ENCODE measurements at regions not wholly inside any gene's neighbourhood (a gene's known extent, or its start where the extent isn't known, plus 50 kb on each side); places are given as distances from the start of the nearest gene placed in this dataset.
A peak's percentile ranks its signal among the peaks of the same experiment; 100 is the strongest.
"Not testable (repeated sequence)": the region's sequence is repeated elsewhere in the genome, so short reads cannot be mapped to it uniquely, and the experiment has no call there.

DNA sequence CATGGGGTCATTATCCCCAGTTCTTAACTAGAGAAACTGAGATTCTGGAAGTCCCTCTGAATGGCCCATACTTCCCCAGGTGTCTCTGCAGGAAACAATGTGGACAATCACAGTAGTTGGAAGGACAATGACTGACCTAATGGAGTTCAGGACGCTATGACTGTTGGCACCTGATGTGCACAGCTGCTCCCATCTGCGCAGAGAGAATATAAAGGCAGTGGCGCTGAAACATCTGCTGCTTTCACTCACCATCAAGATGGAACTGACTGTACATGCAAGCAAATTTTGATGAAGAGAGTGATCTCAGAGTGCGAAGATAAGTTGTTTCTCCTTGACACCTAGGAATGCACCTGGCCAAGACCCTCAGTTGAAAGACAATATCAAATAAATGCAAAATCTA is 395.7 kb upstream of the ASIC2 start:
- DNase-seq: no peak

DNA sequence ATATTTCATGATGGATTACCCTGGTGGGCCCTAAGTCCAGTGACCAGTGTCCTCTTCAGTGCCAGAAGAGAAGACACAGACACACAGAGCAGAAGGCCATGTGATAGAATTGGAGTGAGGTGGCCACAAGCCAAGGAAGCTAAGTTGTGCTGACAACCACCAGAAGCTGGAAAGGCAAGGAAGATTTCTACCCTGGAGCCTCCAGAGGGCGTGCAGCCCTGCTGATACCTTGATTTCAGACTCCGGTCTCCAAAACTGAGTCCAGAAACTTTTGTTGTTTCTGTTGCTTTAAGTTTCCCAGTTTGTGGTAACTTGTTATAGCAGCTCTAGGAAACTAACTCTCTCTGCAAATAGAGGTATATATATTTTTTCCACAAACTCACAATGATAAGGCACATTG is 396.6 kb upstream of the ASIC2 start:
- no peak for DNase-seq

DNA sequence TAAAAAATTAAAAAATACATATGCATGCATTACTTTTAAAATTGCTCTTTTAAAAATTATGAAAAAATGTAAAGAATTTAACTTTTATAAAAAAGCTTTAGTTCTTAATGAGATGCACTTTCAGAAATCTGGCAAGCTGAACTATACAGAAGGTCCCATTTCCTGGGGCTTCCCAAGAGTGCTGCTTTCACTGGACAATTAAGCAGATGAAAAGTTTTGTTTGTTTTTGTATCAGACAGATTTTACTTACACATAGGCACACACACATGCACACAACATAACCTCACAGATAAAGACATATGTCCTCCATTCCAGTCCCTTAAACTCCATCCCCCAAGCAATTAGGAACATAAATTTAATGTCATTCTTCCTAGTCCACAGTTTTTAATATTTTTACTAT is 402.3 kb upstream of the ASIC2 start:
- no peak for DNase-seq

DNA sequence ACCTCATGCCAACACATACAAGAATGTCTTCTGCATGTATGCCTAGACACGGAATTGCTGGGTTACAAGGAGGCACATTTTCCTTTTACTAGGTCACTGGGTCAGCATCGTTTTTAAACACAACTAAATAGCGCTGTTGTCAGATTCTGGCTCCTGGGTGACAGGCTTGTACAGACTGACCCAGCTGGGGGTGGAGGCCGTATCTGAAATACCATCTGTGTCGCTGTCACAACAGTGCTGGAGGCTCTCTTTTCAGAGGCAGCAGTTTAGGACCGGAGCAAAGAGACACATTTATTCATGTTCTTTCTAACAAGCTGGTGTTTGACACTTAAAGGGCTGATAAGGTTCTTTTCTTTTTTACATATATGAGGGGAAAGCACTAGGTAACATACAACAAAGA is 403.0 kb upstream of the ASIC2 start:
- DNase-seq: no peak

DNA sequence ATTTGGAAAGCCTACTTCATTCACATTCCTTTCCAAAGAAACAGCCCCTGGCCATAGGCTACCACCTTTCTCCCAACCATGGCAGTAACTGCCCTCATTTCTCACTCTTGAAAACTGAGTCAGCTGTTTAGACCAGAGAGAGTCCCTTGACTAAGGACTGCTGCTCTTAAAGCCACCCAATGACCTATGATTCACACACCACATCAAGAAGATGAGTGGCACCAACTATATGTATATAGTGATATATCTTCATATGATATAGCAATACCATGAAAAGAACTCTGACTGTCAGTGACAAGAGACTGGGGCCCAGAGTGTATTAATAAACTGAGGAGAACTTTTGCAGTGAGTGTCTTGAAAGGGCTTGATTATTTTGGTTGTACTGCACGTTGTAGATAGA is 404.5 kb upstream of the ASIC2 start:
- DNase-seq: no peak

DNA sequence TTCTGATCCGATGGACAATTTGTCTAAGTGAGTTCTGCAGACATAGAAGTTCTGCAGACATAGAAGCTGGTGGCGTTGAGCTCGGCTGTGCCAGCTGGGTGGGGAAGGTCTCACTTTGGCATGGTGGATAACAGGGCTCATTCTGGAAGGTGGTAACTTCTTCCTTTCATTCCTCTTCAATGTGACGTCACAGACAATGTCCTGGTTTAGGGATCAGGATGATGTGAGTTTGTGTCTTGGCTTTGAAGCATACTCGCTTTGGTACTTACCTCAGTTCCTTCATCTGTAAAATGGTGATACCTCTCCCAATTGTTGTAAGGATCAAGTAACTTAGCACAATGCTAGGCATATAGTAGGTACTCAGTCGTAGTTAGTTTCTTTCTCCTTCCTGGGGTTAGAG is 408.8 kb upstream of the ASIC2 start:
- DNase-seq: no peak

DNA sequence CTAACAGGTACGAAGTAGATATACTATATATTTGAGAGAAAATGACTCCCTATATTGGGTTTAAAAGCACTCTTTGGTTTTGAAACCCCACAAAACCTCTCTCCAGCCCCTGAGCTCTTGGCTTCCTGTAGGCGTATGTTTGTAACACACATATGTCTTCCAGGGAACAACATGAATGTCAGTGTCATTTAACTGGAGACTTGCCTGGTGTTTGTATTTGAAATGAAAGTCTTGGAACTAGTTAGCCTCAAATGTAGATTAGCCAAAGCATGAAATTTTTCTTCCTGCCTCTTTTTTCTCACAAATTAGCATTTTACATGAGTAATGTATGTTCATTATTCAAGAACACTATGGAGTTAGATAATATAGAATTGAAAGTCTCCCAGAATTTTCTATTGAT is 411.8 kb upstream of the ASIC2 start:
- DNase-seq: no peak

DNA sequence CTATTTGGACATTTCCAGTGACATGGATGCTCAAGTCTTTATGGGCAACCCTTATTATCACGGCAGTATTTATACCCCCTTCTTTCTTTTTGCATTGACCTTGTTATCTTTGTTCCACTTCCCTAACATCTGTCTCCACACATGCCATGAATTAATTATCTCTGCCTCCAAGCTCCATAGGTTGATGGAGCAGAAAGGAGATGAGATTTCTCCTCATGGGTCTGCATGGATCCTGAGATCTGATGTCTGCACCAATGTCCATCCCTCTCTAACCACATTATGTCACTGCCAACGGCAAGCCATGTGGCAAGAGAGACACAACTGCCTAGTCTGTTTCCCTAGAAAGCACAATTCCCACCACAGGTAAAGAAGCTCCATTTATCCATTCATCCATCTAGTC is 416.8 kb upstream of the ASIC2 start:
- DNase-seq: no peak

DNA sequence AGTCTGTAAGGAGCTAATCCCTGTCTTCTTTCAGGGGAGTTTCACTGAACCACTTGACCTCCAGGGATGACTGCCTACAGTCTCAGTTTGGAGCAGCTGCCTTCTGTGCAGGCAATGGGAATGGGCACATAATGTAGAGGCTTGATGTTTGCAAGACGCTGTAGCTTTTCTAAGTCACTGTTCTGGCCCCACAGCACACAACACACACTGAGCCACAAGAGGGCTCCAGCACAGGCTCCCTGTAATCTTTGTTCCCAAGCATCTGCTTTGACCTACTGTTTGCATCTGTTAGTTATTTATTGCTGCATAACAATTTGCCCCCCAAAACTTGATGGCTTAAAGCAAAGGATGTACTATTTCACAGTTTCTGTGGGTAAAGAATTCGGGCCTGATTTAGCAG is 419.0 kb upstream of the ASIC2 start:
- DNase-seq: no peak

DNA sequence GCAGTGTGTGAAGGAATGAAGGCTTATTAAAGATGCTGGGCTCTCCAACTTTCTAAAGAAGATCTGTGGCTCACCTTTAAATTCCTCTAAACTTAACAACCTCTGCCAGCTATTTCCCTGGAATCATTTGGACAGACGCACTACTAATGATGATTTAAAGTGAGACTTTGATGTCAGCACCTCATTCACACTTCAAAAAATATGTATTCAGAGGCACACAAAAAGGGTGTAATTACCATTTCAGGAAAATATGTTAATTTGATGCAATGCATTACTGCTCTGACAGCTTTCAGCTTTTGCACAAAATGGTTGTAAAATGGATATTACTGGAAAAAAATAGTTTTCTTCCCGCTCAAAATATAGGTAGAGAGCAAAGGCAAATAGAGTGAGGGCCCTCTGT is 423.9 kb upstream of the ASIC2 start:
- DNase-seq: no peak

DNA sequence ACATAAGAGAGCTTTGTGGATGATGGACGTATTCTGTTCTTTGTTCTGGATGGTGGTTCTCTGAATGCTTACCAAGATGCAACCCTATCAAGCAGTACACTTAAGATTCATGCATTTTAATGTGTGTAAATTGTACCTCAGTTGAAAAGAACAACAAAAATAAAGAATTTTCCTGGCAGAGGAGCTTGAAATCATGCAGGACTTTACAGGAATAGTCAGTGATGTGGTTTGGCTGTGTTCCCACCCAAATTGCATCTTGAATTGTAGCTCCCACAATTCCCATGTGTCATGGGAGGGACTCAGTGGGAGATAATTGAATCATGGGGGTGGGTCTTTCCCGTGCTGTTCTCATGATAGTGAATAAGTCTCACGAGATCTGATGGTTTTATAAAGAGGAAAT is 430.6 kb upstream of the ASIC2 start:
- not testable (repeated sequence) for DNase-seq

DNA sequence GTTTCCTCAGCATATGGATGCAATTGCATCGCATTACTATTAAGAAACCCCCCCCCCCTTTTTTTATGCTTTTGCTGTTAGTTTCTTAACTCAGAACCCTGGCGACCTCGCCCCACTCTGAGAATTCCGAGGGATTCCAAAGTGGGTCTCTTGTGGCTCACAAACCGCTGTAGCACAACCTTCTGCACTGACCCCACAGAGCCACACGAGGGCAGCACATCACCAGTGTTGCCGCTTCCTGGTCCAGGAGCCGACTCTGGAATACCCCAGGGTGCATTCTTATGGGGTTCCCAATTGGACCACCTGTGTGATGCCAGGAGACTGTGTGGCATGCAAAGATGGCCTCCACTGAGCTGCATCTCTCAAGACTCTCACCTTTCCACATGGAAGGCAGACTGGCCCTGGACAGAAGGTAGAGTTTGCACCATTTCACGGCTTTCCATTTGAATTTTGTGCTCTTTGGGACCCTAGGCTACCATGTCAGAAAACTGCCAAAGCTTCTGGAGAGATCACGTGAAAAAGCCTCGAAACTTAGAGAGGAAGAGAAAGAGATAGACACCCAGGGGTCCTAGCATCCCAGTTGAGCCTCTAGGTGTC is 432.7 kb upstream of the ASIC2 start:
- peak in 18 of 56 donors; percentile 0 to 37 (median 8) for DNase-seq

DNA sequence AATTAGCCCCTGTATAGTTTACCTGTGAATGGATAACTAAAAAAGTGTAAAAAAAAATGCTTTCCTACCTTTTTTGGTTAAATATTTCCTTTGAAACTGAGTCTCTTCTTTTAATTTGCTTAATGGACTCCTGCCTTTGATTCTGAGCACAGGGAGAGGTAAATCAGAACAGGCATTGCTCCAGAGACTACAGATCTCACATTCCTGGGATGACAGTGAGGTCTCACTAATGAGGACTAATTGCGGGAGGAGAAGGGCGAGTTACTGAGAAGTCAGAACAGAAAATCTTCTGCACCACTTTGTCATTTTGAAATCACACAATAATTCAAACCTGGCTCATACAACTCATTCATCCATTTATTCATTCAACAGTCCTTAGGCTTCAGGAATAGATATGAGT is 437.0 kb upstream of the ASIC2 start:
- no peak for DNase-seq

DNA sequence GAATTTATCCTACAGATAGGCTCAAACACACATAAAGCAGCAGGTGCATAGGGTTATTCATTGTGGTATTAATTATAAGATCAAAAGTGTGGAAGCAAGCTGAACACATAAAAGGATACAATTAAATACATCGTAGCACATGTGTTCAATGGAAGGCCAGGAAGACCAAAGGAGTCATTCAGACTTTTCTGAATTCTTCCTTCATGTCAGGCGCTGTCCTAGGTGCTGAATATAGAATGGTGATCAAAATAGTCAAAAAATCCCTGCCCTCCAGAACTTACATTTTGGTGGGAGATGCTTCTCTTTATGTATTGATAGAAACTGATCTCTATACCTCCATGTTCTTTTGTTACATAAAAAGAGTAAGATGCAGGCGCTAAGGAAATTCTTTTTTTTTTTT is 439.0 kb upstream of the ASIC2 start:
- no peak for DNase-seq

DNA sequence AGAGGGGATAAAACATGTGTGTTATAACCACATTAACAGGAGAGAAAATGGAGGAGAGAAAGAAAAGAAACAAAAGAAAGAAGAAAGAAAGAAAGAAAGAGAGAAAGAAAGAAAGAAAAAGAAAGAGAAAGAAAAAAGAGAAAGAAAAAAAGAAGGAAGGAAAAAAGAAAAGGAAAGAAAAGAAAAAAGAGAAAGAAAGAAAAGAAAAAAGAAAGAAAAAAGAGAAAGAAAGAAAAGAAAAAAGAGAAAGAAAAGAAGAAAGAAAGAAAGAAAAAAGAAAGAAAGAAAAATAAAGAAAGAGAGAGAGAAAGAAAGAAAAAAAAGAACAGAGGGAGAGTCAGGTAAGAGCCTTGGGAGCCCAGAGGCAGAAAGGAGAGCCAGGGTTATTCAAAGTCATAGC is 446.6 kb upstream of the ASIC2 start:
- DNase-seq: no peak

DNA sequence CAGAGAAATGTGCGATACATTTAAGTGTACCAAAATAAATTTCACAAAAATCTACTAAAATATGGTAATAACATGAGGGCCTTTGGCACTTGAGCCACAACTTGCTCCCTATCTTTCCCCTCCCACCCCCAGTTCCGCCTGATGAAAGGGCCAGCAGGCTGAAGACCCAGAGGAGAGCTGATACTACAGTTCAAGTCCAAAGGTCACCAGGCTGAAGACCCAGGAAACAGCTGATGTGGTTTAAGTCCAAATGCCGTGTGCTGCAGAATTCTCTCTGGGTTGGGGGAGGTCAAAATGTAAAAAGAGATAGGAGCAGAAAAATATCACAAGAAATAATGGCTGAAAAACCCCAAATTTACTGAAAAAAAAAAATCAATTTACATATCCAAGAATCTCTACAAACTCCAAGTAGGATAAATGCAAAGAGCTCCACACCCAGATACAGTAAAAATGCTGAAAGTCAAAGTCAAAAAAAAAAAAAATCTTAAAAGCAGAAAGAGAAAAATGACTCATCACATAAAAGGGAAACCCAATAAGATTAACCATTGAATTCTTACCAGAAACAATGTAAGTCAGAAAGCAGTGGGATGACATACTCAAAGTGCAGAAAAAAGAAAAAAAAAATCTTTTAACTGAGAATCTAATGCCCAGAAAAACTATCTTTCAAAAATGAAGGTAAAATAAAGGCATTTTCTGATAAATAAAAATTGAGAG is 452.1 kb upstream of the ASIC2 start:
- DNase-seq: no peak

DNA sequence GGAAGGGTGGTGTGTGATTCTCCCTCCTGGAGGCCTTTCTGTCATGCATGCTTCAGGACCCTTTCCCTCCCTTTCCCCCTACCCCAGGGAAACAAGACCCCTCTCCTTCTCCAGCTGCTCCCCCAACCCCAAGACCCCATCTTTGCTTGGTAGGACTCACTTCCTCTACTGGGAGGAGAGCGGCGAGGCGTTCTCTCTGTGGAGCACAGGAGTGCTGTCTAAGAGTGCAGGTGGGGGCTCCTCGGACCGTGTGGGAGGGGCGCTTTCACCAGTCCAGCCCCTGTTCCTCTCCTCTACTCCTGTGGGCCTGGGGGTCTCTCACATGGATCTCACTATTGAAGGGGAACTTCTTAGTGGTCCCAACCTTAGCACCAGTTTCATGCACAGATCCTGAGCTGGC is 456.1 kb upstream of the ASIC2 start:
- DNase-seq: no peak

DNA sequence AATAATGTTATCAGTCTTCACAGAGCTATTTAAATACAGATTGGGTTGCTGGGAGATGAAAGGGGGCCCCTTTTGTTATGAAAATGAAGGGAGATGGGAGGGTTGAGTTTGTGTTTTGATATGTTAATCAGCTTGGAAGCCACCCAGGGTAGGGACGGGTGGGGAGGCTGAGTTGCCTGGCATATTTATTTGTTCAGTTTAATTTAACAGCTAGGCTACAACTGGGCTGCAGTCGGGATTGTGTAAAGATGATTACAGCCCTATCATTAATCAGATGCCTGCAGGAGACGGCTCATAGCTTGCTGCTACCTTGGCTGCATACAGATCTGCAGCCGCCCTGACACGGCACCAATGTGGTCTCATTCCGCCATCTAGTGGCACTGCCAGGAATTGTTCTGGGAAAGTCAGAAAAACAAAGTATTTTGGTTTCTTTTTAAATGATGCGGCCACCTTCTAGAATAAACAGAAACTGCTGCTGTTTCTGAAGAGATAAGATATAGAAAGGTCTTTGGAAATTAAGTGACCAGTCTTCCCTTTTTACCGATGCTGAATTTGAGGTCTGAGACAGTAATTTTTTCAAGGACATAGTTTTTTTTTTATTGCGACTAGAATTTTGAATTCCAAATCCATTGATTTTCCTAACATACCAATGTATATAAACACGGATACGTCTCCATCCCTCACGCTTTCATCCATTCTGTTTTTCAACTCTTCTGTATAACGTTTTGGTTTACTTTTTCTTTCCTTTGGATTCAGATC is 458.0 kb upstream of the ASIC2 start:
- DNase-seq: peak in 51 of 56 donors; percentile 1 to 89 (median 42)

DNA sequence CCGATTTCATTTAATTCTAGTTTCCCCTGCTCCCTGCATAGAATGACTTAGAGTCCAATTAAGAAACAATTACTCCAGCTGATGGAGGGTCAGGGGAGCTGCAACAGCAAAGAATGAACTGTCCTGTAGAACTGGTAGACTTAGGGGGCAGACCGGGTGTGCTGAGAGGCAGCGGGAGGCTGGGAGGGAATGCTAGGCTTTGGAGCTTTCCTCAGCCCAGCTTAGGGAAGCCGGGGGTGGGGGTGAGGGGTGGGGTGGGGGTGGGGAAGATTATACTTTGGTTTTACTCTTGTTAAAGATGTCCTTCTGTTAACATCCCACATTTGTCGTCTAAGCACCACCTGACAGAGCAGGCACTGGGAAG is 458.6 kb upstream of the ASIC2 start:
- DNase-seq: no peak

DNA sequence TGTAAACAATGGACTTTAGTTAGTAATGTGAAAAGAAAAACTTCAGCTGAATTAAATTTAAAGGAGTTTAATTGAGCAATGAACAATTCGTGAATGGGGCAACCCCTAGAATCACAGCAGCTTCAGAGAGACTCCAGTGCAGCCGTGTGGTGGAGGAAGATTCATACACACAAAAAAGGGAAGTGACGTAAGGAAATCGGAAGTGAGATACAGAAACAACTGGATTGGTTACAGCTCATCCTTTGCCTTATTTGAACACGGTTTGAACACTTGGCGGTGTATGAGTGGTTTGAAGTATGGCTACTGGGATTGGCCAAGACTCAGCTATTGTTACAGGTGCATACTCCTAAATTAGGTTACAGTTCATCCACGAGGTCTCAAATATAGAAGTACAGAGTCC is 460.4 kb upstream of the ASIC2 start:
- DNase-seq: no peak

DNA sequence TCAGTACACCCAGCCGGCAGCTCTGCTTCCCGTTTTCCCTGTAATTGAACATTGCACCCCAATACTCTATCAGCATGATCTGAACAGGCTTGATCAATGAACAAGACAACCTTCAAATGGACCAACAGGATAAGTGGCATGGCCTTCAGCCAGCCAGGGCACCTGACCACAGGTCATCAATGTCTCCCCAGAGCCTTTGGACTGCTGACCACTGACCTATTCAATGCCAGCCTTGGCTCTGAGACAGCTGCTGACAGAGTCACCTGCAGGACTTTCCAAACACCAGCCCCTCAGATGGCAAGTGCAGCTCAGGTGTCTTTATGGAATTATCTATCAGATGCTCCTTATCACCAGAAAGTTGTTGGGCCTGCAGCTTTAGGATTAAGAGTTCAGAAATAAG is 462.9 kb upstream of the ASIC2 start:
- no peak for DNase-seq

DNA sequence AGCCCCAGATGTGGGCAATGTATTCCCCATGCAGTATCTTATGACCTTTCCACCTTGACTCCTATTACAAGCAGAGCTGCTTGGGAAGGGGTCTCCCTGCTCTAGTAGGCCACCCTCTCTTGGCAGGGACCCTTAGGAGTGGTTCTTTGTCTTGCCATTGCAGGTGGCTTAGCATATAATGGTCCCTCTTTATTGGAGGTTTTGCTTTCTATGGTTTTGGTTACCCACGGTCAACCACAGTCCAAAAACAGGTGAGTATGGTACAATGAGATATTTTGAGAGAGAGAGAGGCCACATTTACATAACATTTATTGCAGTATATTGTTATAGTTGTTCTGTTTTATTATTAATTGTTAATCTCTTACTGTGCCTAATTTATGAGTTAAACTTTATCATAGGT is 472.8 kb upstream of the ASIC2 start:
- no peak for DNase-seq

DNA sequence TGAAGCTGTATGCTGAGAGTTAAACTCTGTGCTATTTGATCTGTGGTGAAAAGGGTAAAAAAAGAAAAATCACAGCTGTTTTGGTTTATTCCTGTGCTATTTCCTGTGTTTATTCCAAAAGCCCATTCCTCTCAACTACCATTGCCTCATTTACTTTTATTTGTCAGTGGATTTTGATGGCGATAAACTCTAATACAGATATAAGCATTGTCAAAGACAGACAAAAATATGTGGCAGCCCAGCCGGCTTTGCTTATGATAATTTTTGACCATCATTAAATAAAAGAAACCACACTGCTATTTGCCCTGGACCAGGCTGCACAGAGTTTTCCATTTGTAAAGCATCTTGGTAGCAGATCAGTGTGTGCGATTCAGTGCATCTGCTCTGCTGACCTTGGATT is 473.6 kb upstream of the ASIC2 start:
- no peak for DNase-seq
